ENCODE measurements at regions not wholly inside any gene's neighbourhood (a gene's known extent, or its start where the extent isn't known, plus 50 kb on each side); places are given as distances from the start of the nearest gene placed in this dataset.

DNA sequence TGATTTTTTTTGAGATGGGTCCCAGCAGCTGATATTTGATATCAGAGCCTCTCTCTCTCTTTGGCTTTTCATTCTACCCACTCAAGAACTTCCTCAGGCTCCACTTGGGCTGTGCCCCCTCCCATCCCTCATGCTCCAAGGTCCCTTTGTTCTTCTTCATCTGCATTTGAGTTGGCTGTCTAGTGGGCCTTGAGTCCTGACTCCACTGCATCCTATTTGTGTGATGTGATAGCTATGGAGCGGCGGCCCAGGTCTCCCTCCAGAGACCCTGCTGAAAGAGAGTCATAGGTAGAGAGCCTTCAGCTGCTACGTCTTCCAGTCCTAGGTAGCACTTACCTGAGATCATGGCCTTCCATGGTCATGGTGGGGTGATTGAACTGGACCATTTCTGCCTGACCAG, 123.1 kb upstream of the VRK1 start:
- Histone ChIP-seq H3K36me3 (ENCODE audit: control insufficient read depth in 2 of 2, extremely low read depth in 1 of 2, insufficient read depth in 2 of 2, low read length in 2 of 2) (no peaks in the 10 kb centered on the region), H4K20me1 (replicated peaks; ENCODE audit: control insufficient read depth, extremely low read depth, insufficient read depth, low read length) (no peaks in the 10 kb centered on the region), H3K9me1 (replicated peaks; ENCODE audit: control insufficient read depth, extremely low read depth, insufficient read depth, low read length) (no peaks in the 10 kb centered on the region), H3K4me3 (replicated peaks in 1 of 3; ENCODE audit: insufficient read depth in 1 of 3, low read depth in 1 of 3, low read length in 3 of 3) (no peak overlapping the region), H3K79me2 (ENCODE audit: control insufficient read depth, insufficient read depth, low read length) (no peaks in the 10 kb centered on the region), H3K9me3 (replicated peaks; ENCODE audit: control insufficient read depth, insufficient read depth, low read length) (no peaks in the 10 kb centered on the region), H3K27me3 (ENCODE audit: control insufficient read depth in 2 of 2, insufficient read depth in 2 of 2, low read length in 2 of 2) (no peaks in the 10 kb centered on the region), H2AFZ (ENCODE audit: low read depth, low read length) (no peak overlapping the region), H3K27ac (ENCODE audit: insufficient read depth, low read depth, low read length) (no peak overlapping the region), H3K4me1 (ENCODE audit: control insufficient read depth, extremely low read depth, insufficient read depth, low read length) (no peaks in the 10 kb centered on the region), H3K4me2 (ENCODE audit: insufficient read depth, low read length) (no peak overlapping the region), H3K9ac (replicated peaks; ENCODE audit: extremely low read depth, insufficient read depth, low read length) (no peak overlapping the region)
- intact Hi-C loops (cut with micrococcal nuclease) = no loop called here
- ChIA-PET POLR2A (no interaction called here), CTCF (no interaction called here)
- FAIRE-seq (no peak), DNase-seq (ENCODE audit: low read depth, low spot score) (no peak)
- BruUV-seq (replicated peaks) = no TSS peak
- TF ChIP-seq, protein P1, sequence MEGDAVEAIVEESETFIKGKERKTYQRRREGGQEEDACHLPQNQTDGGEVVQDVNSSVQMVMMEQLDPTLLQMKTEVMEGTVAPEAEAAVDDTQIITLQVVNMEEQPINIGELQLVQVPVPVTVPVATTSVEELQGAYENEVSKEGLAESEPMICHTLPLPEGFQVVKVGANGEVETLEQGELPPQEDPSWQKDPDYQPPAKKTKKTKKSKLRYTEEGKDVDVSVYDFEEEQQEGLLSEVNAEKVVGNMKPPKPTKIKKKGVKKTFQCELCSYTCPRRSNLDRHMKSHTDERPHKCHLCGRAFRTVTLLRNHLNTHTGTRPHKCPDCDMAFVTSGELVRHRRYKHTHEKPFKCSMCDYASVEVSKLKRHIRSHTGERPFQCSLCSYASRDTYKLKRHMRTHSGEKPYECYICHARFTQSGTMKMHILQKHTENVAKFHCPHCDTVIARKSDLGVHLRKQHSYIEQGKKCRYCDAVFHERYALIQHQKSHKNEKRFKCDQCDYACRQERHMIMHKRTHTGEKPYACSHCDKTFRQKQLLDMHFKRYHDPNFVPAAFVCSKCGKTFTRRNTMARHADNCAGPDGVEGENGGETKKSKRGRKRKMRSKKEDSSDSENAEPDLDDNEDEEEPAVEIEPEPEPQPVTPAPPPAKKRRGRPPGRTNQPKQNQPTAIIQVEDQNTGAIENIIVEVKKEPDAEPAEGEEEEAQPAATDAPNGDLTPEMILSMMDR (IDR thresholded peaks at IDR 0.05; ENCODE audit: extremely low read depth in 1 of 2, insufficient read depth in 1 of 2, low read depth in 1 of 2, low read length in 2 of 2) = no peak
- no peak for TF ChIP-seq POLR2A (IDR thresholded peaks at IDR 0.05; ENCODE audit: low read depth, low read length)
- TF ChIP-seq MYC (IDR thresholded peaks at IDR 0.05; ENCODE audit: low read depth, low read length) = no peak
- no peak for TF ChIP-seq POLR2AphosphoS5 (IDR thresholded peaks at IDR 0.05; ENCODE audit: insufficient read depth, low read depth, low read length)
- no peak for TF ChIP-seq EZH2 (IDR thresholded peaks at IDR 0.05; ENCODE audit: borderline replicate concordance, low read depth, low read length, severe bottlenecking)
- TF ChIP-seq, protein P2, sequence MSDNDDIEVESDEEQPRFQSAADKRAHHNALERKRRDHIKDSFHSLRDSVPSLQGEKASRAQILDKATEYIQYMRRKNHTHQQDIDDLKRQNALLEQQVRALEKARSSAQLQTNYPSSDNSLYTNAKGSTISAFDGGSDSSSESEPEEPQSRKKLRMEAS (IDR thresholded peaks at IDR 0.05; ENCODE audit: insufficient read depth, insufficient read length) = no peak
- TF ChIP-seq JUN (IDR thresholded peaks at IDR 0.05; ENCODE audit: borderline replicate concordance, insufficient read depth, insufficient read length, low read depth) = no peak
- no peak for TF ChIP-seq GATA2 (IDR thresholded peaks at IDR 0.05; ENCODE audit: insufficient read depth, insufficient read length, low read depth, low read length)
- no peak for TF ChIP-seq FOS (IDR thresholded peaks at IDR 0.05; ENCODE audit: borderline replicate concordance, insufficient read depth, low read length)
- dilution Hi-C loops (cut with MboI; ENCODE audit: extremely low pct_ligation_motif_present, low sequenced_read_pairs) = no loop called here

All from endothelial cell of umbilical vein (primary cell).